GM12874 (cell line): ENCODE measurements at regions not wholly inside any gene's neighbourhood (a gene's known extent, or its start where the extent isn't known, plus 50 kb on each side); places are given as distances from the start of the nearest gene placed in this dataset.

ENCODE experiments used
- TF ChIP-seq, protein P1 (sequence below): IDR thresholded peaks from 2 replicates; pipeline ENCODE4 v1.5.1; 2011; ENCODE audit warnings: low read depth, mild to moderate bottlenecking, control low read depth, low read length, moderate library complexity; ENCODE audit not compliant: insufficient read depth

DNA sequence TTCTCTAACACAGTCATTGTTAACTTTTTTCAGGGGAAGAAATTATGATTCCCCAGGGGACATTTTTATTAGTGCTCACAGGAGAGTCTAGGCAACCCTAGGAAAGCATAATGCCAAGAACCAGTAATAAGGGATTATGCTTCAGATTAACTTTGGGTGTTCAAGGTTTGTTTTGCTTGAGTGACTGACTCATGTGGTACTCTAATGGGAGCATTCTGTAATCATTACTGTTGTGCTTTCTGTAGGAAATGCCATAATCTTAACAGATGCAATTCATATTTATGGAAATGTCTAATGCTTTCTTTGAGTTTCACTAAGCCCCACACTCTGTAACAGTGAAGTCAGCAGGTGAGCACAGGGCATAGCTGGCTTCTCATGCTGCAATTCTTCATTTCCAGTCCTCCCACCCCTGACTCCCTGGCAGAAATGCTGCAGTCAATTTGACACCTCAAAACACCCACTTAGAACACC lies 263.4 kb upstream of the MAN1A1 start:
- TF ChIP-seq, protein P1, sequence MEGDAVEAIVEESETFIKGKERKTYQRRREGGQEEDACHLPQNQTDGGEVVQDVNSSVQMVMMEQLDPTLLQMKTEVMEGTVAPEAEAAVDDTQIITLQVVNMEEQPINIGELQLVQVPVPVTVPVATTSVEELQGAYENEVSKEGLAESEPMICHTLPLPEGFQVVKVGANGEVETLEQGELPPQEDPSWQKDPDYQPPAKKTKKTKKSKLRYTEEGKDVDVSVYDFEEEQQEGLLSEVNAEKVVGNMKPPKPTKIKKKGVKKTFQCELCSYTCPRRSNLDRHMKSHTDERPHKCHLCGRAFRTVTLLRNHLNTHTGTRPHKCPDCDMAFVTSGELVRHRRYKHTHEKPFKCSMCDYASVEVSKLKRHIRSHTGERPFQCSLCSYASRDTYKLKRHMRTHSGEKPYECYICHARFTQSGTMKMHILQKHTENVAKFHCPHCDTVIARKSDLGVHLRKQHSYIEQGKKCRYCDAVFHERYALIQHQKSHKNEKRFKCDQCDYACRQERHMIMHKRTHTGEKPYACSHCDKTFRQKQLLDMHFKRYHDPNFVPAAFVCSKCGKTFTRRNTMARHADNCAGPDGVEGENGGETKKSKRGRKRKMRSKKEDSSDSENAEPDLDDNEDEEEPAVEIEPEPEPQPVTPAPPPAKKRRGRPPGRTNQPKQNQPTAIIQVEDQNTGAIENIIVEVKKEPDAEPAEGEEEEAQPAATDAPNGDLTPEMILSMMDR, result no peak

DNA sequence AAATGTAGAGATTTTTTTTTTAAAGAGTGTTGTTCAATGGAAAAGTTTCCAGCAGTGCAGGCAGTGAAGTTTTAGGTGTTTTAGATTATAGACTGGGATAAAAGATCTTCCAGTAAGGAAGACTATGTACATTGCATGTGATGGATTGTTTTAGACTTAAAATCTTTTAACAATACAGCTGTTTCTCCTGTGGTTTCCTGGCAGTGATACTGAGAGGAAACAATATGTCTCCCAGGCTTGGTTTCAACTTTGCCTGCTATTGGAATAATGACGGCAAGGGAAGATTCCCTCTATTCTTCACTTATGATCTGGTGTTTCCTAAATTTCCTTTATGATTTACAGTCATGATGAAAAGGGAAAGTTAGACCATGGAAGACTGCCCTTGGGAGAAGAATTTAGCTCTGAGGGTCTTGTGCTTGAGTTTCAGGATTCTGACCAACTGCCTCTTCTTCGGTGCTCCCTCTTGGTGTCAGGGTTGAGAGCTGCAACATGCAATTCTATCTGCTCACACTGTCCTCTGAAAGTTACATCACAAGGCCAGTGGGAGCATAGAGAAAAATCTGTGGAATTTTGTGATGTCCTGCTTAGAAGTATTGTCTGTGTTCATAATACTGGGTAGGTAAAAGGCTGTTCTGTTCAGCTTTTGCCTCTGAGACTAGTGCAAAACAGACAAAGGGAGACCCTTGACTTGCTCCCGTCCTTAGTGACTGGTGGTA lies 262.8 kb upstream of the MAN1A1 start:
- TF ChIP-seq, protein P1, result no peak

DNA sequence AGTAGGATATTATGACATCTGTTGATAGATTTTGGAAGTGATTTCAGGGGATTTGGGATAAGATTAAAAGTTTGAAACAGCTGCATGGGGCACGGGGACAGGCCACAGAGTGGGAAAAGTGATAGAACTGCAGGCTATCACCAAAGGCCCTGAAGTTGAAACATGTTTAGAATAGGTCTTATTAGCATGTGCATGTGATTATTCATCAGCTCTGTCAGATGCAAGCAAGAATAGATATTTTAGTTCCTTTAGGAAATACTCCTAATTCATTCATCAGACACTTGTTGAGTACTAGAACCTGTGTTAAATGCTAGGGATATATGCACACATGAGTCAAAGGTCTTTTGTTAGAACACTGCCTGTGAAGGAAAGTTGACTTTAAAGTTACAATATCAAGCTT lies 261.2 kb upstream of the MAN1A1 start:
- TF ChIP-seq, protein P1, result no peak

DNA sequence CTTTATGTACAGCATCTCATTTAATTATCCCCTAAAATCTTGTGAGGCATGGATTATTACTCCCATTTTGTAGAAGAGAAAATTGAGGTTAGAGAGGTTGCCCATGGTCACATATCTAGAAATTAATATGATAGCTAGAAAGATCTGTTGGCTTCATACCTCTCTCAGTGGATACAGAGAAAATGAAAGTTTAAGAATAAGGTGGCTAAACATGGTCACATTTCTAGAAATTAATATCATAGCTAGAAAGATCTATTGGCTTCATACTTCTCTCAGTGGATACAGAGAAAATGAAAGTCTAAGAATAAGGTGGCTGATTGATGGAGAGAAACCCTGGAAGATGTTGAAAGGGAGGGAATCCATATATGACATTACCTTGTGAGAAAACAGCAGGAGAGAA lies 260.7 kb upstream of the MAN1A1 start:
- TF ChIP-seq, protein P1, result no peak

DNA sequence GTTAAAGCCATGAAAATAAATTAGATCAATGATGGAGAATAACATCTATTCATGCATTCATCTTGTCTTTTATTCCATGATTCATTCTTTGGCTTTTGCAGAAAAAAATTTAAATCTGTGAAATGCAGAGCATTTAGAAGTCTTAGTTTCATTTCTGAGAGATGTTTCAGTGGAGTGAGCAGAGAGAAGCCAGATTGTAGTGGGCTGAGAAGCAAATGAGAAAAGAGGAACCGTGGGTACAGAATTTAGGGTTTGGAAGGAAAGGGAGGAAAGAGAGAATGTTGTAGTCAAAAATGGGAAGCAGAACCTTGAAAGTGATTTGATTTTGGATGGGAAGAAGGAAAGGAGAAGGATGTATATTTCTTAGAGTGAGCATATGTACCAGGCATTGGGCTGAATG lies 260.3 kb upstream of the MAN1A1 start:
- TF ChIP-seq, protein P1, result no peak

DNA sequence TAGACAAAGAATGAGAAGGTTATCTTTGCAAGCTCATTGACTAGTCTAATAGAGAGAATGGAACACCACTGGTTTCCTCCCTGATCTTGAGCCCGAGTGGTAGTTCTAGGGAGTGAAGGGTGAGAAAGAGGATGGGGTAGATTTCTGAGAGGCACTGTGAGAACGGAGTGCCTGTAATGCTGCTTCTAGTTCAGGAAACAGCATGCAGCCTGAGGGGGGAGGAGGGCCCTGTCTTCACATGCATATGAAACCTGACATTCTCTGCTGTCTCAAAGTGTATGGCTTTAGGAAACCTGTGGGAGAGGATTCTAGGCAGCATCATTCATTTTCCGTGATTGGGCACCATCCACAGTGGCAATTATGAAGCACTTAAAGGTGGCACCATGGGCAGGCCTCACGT lies 259.4 kb upstream of the MAN1A1 start:
- TF ChIP-seq, protein P1, result no peak

DNA sequence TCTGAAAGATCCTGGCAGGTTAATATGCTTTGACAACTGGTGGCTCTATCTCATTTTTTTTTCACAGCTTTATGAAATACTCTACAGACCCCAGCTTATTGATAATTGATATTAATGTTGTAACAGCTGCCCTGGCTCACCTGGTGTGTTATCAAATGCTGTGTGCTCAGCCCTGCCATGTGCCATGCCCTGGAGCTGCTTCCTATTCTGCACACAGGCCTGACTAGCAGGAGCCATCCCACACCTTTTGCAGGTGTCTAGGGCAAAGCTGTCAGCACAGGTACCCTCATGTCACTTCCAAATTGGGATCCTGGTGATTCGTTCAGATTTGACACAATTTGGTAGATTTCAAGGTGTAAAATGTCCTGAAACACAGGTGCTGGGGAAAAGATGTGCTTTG lies 254.6 kb upstream of the MAN1A1 start:
- TF ChIP-seq, protein P1, result no peak
